ENCODE measurements at regions not wholly inside any gene's neighbourhood (a gene's known extent, or its start where the extent isn't known, plus 50 kb on each side); places are given as distances from the start of the nearest gene placed in this dataset.

DNA sequence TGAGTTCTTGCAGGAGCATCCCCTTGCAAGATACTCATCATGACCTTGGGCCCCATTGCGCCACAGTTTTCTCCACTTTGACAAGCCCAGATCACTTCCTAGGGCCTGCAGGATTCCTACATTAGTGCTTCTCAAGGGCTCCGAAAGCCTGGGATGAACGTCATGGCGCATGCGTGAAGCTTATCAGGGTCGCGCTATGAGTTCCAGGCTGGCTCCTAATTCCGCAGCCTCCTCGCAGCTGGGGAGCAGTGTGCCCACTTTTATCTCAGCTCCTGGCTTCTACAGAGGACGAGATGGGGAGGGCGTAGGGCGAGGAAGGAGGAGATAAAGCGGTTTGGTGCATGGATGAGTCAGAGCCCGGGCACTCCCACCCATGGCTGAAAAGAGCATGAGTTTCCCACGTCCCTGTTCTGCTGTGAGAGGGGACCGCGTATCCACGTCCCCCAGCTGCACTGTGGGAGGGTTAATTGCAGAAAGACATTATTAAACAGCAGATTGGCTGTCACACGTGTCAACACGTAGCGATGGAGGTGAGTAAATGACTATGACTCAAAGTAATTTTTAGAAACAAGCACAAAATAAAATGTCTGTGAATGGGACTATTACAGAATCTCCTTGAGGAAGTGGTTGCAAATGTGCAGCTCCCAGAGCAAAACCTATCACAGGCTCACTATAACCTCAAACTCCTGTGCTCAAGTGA lies 72.9 kb upstream of the DSP start:
- DNase-seq, result peak; percentile 93

DNA sequence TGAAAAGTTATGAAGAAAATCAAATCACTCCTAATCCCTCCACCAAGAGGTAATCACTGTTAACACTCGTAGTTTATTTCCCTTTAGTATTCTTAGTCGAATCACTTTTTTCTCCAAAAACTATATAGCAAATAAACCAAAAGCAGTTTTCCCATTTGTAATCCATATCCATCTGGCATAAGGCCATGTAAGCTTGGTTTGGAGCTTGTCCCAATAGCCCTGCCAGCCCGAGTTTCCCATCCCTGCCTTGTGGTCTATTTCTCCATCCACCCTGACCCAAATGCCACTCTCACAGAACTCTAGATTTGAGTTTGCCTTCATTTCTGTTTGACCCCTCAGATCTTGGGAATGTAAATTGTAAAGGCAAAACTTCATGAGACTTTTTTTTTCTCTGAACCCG lies 71.8 kb upstream of the DSP start:
- no peak for DNase-seq

DNA sequence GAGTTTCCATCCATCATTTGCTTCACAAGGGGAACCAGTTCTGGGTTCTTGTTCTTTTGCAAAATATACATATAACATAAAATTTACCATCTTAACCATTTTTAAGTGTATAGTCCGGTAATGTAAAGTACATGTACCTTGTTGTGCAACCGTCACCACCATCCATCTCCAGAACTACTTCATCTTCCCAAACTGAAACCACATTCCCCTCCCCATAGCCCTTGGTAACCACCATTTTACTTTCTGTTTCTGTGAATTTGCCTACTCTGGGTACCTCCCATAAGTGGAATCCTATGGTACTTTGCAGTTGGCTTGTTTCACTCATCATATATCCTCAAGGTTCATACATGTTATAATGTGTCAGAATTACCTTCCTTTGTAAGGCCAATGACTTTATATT lies 70.3 kb upstream of the DSP start:
- peak; percentile 79 for DNase-seq

DNA sequence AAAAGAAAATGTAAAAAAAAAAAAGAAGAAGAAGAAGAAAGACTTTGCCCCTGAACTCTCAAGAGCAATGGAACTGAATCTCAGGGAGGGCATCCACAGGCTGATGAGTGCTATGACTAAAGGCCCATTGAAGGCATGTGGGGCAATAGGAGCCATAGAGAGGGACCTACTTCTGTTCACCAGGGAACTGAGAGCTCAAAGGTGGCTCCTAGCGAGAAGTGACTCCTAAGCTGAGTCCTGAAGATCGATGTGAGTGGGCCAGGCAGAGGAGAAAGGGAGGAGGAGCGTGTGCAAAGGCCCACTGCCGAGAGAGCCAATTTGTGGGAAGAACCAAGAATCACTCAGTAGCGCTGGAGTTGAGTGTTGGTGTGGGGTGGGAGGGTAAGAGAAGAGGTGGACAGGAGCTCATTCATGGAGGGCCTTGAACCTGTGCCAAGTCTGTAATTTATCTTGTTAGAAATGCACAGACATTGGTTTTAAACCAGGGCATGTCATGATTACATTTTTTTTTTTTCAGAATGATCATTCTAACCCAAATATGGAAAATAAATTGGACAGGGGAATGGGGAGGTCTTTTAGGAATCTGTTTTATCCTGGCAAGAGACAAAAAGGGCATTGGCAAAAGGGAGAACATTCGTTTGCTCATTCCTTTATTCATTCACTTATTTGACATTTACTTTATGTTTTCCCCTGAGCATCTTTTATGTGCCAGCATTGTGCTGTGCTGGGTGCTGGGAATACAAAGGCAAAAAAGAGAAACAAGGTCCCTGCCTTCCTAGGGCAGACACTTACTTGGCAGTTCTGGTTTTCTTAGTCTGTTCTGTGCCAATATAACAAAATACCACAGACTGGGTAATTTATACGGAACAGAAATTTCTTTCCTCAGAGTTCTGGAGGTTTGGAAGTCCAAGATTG lies 67.4 kb upstream of the DSP start:
- no peak for DNase-seq

DNA sequence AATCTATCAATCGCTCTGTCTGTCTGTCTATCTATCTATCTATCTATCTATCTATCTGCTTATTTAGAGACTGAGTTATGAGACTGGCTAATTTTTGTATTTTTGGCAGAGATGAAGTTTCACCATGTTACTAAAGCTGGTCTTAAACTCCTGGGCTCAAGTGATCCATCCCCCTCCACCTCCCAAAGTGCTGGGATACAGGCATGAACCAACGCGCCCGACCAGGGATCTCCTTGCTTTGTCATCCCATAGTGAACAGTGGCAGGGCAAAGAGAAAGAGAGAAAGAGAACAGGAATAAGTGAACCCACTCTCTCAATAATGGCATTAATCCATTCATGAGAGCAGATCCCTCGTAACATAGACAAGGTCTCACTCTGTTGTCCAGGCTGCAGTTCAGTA lies 66.4 kb upstream of the DSP start:
- no peak for DNase-seq

DNA sequence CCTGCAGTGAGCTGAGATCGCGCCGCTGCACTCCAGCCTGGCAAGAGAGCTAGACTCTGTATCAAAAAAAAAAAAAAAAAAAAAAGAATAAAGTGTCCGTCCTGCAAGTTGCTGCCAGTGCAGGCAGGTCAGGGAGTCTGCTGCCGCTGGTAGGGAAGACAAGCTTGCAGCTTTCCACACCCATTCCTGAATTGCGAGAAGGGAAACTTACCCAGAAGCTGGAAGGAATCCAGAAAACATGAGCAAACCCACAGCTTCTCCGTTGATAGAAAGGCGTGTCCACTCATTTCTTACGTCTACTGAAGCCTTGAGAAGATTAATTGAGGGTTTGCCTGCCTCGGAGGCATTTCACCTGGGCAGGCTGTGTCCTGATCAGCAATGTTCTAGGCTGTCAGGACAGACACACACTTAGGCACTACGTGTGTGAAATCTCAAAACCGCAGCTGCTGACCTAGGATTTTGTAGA lies 61.6 kb upstream of the DSP start:
- DNase-seq, result peak; percentile 20

DNA sequence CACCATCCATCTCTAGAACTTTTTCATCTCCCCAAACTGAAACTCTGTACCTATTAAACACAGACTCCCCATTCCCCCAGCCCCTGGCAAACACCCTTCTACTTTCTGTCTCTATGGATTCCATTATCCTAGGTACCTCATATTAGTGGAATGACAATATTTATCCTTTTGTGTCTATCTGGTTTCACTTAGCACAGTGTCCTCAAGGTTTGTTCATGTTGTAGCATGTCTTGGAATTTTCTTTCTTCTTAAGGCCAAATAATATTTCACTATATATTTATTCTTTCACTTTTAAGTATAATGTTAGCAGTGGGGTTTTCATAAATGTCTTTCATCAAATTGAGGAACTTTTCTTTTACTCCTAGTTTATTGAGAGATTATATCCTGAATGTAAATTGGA lies 56.8 kb upstream of the DSP start:
- no peak for DNase-seq

DNA sequence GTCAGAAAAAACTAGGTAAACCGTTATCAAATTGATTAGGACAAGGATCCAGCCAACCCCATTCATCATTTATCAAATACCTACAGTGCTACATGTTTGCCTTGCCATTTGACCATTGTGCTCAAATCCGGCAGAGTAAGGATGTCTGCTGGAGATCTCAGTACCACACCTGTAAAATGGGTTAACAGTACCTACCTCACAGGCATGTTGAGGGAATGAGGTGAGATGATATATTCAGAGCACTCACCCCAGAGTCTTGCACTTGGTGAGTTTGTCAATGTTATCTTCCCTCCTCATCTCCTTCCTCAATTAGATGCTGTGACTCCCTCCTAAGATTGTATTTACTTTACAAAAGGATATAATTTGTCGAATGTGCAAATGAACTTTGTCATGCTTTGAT lies 54.5 kb upstream of the DSP start:
- no peak for DNase-seq

DNA sequence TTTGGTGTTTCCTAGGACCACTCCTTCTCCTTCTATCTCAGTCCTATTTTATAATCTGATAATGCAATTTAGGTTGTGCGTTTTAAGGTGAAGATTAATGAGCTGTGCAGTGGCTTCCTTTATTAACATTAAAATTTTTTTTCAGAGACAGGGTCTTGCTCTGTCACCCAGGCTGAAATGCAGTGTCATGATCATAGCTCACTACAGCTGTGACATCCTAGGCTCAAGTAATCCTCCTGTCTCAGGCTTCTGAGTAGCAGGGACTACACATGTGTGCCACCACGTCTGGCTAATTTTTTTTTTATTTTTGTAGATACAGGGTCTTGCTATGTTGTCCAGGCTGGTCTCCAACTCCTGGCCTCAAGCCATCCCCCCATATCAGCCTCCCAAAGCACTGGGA lies 53.0 kb upstream of the DSP start:
- DNase-seq, result no peak

DNA sequence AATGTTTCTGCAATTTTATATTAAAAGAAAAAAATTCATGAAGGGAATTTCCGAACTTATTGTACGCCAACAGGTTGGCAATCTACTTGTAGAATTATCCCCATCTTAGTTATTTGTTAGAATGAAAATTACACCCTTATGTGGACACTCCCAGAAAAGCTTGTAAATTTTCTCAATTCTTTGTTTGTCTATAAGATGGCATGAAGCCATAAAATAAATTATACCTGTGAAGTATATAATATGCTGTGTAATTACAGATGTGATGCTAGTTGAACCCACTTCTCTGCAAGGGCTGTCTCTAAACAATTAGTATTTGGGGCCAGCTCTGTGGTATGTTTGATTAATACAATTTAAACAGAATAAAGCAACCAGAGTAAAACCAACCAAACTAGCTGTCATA lies 52.1 kb upstream of the DSP start:
- DNase-seq, result no peak

Measured in OCI-M1 (cell line).